ENCODE measurements at regions not wholly inside any gene's neighbourhood (a gene's known extent, or its start where the extent isn't known, plus 50 kb on each side); places are given as distances from the start of the nearest gene placed in this dataset.

GRCh38 chr12:24463375-24463774 lies 485.5 kb downstream of the BCAT1 start:
- DNase-seq, result no peak

DNA sequence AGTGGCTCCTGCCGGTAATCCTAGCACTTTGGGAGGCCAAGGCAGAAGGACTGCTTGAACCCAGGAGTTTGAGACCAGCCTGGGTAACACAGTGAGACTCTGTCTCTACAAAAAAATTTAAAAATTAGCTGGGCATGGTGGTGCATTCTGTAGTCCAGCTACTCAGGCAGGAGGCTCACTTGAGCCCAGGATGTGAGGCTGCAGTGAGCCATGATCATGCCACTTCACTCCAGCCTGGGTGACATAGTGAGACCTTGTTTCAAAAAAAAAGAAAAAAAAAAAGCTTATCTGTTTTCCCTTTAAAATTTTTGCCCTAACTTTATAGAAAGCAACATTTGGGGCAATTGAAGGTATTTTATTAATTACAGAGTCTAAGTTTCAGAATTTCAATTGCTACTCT lies 486.0 kb downstream of the BCAT1 start:
- no peak for DNase-seq

DNA sequence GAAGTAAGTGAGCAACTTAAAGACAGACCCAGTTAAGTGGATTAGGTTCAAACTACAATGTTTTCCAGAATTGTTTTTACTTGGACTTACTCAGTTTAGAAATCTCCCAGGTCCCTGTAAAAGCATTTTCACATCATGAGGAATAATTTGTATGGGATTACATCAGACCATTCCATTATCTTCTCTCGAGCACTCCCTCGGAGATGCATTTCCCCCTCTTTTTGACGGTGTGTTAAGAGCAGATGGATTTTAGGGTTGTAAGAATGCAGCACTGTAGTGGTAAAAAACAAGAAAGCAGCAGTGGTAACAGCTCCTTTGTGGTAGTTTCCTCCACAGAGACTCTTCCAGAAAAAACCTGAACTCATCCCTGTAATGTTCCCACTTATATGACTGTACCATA lies 488.4 kb downstream of the BCAT1 start:
- DNase-seq, result no peak

GRCh38 chr12:24460099-24460498 lies 488.8 kb downstream of the BCAT1 start:
- no peak for DNase-seq

- no peak for DNase-seq
Measured at GRCh38 chr12:24455811-24456210, 493.1 kb downstream of the BCAT1 start.

DNA sequence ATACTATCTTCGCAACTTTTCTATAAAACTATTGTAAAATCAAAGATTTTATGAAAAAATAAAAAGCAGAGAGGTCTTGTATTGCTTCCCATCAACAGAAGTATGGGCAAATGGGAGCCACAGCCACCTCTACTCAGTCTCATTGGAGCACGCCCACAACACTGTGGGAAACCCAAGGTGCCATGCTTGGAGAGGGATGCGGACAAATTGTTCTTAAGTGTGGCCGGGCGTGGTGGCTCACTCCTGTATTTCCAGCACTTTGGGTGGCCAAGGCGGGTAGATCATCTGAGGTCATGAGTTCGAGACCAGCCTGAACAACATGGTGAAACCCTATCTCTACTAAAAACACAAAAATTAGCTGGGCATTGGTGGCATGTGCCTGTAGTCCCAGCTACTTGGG lies 498.2 kb upstream of the SOX5 start:
- no peak for DNase-seq

DNA sequence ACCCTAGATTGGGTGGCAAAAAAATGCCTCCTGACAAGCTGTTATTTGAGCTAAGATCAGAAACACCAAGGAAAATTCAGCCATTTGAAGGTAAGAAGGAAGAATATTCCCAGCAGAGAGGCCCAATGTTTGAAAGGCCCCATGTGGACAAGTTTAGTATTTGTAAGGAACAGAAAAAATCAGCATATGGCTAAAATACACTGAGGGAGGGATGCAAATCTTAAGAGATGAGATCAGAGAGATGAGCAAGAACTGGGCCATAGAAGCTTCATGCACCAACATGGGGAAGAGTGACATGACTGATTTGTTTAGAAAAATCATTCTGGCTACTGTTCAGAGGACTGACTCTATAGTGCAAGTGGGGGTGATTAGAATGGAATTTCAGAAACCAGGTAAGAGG lies 496.8 kb upstream of the SOX5 start:
- DNase-seq, result no peak

GRCh38 chr12:24444634-24445033 lies 495.2 kb upstream of the SOX5 start:
- no peak for DNase-seq

GRCh38 chr12:24441458-24441857 lies 492.0 kb upstream of the SOX5 start:
- no peak for DNase-seq

DNA sequence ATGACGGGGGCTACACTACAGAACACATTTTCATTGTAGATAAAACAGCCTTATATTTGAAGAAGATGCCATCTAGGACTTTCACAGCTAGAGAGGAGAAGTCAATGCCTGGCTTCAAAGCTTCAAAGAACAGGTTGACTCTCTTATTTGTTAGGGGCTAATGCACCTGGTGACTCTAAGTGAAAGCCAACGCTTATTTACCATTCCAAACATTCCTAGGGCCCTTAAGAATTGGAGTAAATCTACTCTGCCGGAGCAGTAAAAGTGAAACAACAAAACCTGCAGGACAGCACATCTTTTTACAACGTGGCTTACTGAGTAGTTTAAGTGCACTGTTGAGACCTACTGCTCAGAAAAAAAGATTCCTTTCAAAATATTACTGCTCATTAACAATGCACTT lies 487.2 kb upstream of the SOX5 start:
- DNase-seq, result no peak

DNA sequence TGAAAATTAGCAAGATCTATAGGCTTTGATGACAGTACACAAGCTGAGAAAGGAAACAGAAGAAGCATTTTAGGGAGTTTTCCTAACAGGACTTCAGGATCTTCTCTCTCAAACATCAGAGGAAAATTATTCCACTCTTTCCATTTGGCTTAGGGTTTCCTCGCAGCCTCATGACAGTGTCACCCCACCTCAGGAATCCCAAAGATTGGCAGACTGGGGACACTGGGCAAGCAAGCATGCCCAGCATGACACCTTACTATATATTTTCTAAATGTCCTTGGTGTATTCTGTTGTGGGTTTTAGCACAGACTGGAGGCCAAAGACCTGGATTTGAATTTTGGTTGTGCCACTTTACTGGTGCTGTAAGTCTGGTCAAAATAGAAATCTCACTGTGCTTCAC lies 482.4 kb upstream of the SOX5 start:
- DNase-seq, result no peak

DNA sequence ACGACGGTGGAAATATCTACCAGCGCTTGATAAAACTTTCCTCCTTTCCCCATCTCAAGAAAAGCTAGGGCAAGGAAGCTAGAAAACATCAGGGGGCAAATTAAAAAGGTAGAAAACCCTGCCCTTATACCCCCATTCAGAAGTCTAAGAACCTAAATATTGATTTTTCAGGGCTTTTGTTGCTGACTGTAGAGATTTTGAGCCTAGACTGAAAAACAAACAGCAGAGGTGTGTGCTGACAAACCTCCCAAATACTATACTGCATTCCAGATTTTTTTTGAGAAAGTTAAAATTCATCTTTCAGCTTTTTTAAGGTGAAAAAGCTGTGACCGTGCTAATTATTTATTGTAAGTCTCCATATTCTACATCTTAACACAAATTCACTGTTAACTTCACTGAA lies 478.3 kb upstream of the SOX5 start:
- no peak for DNase-seq

DNA sequence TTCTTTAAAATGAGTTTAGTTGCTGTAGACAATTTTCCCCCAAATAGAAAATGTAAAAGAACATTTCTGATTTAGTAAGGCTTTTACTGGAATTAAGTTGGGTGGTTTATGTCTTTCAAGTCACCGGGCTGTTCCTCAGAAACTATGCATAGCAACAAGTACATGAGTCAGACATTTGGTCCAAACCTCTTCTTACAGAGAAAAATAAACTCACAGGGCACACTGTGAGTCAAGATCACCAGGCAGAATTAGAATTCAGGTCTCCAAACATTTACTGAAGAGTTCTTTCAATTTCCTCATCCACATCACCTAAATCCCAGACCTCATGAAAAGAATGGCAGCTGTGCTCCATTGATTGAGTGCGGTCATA lies 476.1 kb upstream of the SOX5 start:
- DNase-seq, result no peak

DNA sequence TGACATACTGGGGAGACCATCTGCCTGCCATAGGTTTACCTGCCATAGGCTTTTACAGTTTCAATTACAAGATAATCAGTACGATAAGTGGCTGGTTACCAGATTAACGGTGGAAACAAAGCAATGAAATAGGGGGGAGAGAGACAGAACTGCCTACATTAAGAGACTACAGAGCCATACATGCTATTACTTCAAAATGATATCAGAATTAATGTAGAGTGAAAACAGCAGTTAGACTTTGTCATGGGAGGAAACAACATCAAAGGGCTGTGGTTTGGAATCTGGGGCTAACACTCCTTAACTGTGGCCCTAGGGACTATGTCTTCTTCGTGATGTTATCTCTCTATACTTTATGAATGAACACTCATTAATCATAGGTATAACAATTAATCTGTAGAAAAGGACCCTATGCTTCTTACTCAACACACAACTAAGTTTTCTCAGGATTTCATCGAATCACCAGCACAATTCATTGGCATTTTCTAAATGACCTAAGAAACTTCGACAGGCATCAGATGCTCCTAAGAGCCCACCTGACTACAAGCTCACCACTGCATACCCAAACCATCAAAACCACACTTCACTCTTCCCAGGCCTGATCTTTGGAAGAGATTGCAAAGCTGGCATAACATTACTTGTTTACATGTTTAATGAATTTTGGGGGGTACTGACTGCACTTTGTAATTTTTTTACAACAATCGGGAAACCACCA lies 475.6 kb upstream of the SOX5 start:
- no peak for DNase-seq

DNA sequence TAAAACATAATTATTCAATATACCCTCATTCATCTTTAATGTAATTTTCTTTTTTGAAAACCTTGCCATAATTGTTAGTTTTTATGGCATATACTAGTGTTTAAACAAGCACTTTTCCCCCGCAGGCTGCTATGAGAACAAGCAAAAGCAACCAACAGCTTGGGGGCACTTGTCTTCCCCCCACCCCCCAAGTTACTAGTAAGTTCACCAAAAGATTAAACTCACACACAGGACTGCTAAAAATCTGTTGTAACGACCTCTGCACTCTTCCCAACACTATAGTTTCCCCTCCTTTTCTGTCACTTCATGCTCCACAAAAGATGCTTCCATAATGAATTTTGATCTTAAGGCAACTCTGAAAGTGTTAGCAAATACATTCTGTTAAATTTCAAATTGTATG lies 474.9 kb upstream of the SOX5 start:
- DNase-seq, result no peak

DNA sequence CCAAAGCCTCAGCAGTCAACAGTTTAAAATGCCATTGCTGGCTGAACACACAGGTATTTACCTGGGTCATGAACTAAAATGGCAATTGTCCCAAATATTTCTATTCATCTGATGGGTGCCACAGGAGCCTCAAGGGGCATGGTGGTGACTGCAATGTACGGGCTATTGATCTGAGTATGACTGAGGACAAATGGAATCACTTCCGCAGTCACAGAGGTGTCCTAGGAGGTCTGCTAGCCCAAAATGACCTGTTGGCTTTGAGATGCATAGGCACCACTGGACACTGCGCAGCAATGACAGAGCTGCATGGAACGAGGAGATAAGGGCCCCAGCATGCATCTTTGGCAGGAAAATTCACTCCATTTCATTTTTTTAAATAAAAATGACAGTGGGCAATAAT lies 474.1 kb upstream of the SOX5 start:
- DNase-seq, result no peak

DNA sequence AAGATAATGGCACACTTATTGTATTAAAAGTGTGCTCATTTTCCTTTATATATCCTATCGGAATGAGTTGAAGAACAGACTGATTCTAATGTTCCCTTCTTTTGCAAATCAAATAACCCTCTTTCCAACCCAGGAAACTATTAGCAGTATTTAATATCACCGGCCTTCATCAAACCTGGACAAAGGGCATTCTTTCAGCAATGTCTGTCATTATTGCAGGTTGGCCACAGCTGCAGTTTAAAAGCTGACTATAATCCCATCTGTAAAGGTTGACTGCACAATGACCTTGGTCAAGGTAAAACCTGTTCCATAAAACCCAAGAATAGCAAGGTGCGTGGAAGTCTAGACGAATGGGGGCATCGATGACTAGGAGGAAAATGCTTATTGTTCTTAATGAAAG lies 472.3 kb upstream of the SOX5 start:
- no peak for DNase-seq

DNA sequence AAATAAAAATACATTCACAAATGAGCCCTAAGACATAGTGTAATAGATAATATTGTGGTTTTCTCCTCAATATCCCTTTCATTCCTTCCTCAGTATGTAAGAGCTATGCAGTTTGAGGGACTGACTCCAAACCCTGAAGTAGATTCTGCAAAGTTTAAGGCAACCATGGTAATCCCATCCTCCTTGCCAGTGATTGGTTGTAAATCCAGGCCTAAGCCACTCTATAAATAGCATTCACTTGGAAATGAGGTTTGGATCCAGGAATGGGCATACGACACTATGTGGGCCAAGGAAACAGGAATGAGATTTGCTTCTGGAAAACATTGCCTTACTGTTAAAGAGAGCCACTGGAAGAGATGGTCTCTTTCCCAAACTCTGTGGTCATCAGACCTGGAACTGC lies 468.7 kb upstream of the SOX5 start:
- no peak for DNase-seq

DNA sequence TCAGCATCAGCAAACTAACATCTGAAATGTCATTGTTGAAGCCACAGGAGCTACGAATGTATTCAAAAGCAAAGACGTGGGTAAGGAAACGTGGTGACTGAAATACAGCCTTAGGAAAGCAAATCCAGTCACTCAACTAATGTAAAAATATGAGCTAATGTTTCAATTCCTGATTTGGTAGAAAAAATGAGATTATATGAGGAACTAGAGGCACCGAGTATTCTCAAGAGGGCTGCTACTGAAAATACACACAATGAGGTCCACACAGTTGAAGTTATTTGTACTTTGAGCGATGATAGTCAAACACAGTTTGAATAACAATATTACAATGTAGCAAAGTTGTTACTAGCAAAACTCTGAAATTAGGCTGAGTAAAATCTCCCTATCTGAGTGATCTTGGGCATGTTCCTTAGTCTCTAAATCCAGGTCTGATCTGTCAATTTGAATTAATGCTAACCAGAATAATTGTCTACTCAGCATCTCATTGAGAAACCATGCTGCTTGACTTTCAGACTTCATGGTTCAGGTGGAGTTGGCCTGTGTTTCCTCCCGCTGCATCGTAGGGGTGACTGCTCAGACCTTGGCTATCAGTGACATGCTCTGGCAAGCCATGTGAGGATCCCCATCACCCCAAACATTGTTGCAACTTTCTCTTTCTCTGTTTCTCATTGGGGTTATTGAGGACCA lies 467.1 kb upstream of the SOX5 start:
- DNase-seq, result no peak

GRCh38 chr12:24415934-24416333 lies 466.5 kb upstream of the SOX5 start:
- no peak for DNase-seq

GRCh38 chr12:24414480-24414879 lies 465.0 kb upstream of the SOX5 start:
- no peak for DNase-seq

DNA sequence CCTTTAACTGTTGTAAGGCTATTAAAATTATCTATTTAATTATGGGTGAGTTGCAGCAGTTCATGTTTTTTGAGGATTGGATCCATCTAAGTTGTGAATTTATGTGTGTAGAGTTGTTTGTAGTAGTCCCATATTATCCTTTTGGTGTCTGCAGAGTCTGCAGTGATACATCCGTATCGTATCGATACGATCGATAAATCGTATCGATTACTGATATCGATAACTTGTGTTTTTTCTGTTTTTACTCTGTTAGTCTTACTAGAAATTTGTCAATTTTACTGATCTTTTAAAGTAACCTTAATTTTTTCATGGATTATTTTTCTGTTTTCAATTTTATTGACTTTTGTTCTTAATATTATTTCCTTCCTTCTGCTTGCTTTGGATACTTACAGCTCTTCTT lies 462.5 kb upstream of the SOX5 start:
- no peak for DNase-seq

- DNase-seq, result no peak
Measured at GRCh38 chr12:24409868-24410267, 460.4 kb upstream of the SOX5 start.

DNA sequence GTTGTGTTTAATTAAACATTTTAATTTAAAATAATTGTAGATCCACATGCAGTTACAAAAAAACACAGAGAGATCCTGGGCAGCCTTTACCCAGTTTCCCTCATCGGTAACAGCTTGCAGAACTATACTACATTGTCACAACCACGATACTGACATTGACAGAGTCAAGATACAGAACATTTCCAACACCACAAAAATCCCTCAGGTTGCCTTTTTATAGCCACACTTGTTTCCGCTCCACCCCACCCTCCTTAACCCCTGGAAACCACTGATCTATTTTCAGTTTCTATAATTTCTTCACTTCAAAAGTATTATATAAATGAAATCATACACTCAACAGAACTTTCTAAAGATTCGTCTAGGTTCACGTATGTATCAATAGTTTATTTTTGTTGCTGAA lies 458.8 kb upstream of the SOX5 start:
- no peak for DNase-seq

DNA sequence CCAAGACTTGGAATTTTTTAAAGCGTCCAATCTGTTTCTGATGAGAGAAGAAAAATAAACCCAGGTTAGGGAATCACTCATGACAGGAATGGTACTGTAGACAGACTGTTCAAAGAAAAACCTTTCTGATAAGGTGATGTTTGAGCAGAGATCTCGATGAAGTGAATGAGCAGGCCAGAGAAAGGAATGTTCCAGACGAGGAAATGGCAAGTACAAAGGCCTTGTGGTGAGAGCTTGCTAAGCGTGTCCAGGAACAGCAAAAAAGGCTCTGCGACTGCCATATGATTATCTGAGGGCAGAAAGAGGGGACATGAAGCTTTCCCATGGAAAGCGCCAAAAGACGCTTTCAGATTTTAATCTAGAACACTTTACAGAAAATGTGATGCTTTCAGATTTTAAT lies 458.4 kb upstream of the SOX5 start:
- DNase-seq, result no peak

Measured in stimulated activated CD4-positive, alpha-beta T cell treated with anti-CD3 and anti-CD28 coated beads, Interleukin-2, amount 100 ng/mL, for 24 hours (primary cell).